Liver (tissue), 8 donors: ENCODE measurements at regions not wholly inside any gene's neighbourhood (a gene's known extent, or its start where the extent isn't known, plus 50 kb on each side); places are given as distances from the start of the nearest gene placed in this dataset.

Experiments used
- DNase-seq: peaks from one replicate; pipeline ENCODE4 v3.0.0-alpha.2; 2017; ENCODE audit warnings: low spot score
- H3K27ac ChIP-seq, 2 donors: one replicate each; pipeline ENCODE4 v1.7.0; 2013; ENCODE audit warnings: inconsistent platforms in 2 of 2, low read length in 2 of 2, control low read depth in 1 of 2, low read depth in 1 of 2, mild to moderate bottlenecking in 1 of 2
- H3K27me3 ChIP-seq, 4 donors: one replicate each; pipeline versions ENCODE4 v1.6.1 to v1.7.0; 2013; ENCODE audit warnings: low read length in 3 of 4, inconsistent platforms in 1 of 4, mild to moderate bottlenecking in 1 of 4, moderate library complexity in 1 of 4; ENCODE audit not compliant: control insufficient read depth in 4 of 4, insufficient read depth in 4 of 4
- H3K36me3 ChIP-seq, 4 donors: one replicate each; pipeline versions ENCODE4 v1.6.1 to v1.7.0; 2013; ENCODE audit warnings: low read length in 3 of 4, mild to moderate bottlenecking in 3 of 4, low read depth in 1 of 4, moderate library complexity in 1 of 4; ENCODE audit not compliant: control insufficient read depth in 4 of 4, insufficient read depth in 3 of 4
- H3K4me1 ChIP-seq, 4 donors: one replicate each; pipeline versions ENCODE4 v1.6.1 to v1.7.0; 2013; ENCODE audit warnings: low read length in 3 of 4, mild to moderate bottlenecking in 3 of 4, moderate library complexity in 1 of 4; ENCODE audit not compliant: control insufficient read depth in 4 of 4, insufficient read depth in 4 of 4
- H3K4me3 ChIP-seq, 3 donors: one replicate each; pipeline versions ENCODE4 v1.6.1 to v1.7.0; 2013; ENCODE audit warnings: low read length in 3 of 3, control low read depth in 1 of 3, low read depth in 1 of 3, mild to moderate bottlenecking in 1 of 3
- H3K9ac ChIP-seq, 2 donors: one replicate each; pipeline ENCODE4 v1.7.0; 2013; ENCODE audit warnings: low read length in 2 of 2, mild to moderate bottlenecking in 2 of 2, moderate library complexity in 2 of 2, control low read depth in 1 of 2, low read depth in 1 of 2
- H3K9me3 ChIP-seq, 4 donors: one replicate each; pipeline versions ENCODE4 v1.6.1 to v1.7.0; 2013; ENCODE audit warnings: low read length in 3 of 4; ENCODE audit not compliant: control insufficient read depth in 4 of 4
- FOXA1 ChIP-seq: IDR thresholded peaks from 2 replicates; pipeline ENCODE4 v1.6.1; 2016; ENCODE audit warnings: antibody characterized with exemption
- GABPA ChIP-seq, 2 donors: IDR thresholded peaks in 1 of 2; conservative IDR thresholded peaks in 1 of 2; 2 replicates each; pipeline ENCODE4 v1.6.1; 2016; ENCODE audit warnings: antibody characterized with exemption in 2 of 2, mild to moderate bottlenecking in 1 of 2, moderate library complexity in 1 of 2
- HNF4A ChIP-seq, 2 donors: conservative IDR thresholded peaks; 2 replicates each; pipeline ENCODE4 v1.6.1; 2016; ENCODE audit warnings: antibody characterized with exemption in 2 of 2, mild to moderate bottlenecking in 2 of 2
- HNF4G ChIP-seq: IDR thresholded peaks from 2 replicates; pipeline ENCODE4 v1.6.1; 2016; ENCODE audit warnings: antibody characterized with exemption
- JUND ChIP-seq, 2 donors: IDR thresholded peaks; 2 replicates each; pipeline ENCODE4 v1.6.1; 2016; ENCODE audit warnings: antibody characterized with exemption in 2 of 2
- NR2F2 ChIP-seq: IDR thresholded peaks from 2 replicates; pipeline ENCODE4 v1.6.1; 2016; ENCODE audit warnings: antibody characterized with exemption
- YY1 ChIP-seq: IDR thresholded peaks from 2 replicates; pipeline ENCODE4 v1.6.1; 2016; ENCODE audit warnings: antibody characterized with exemption, mild to moderate bottlenecking
- WGBS: extraction: QIAGEN DNeasy Blood & Tissue Kit; methylation state at CpG from one replicate; pipeline ENCODE4 v1.1.7; 2013; 5-methylcytosine and 5-hydroxymethylcytosine counted together
- TF ChIP-seq, protein P1 (sequence below): IDR thresholded peaks from 2 replicates; pipeline ENCODE4 v1.6.1; 2016; ENCODE audit warnings: antibody characterized with exemption
- TF ChIP-seq, protein P2 (sequence below): IDR thresholded peaks from 2 replicates; pipeline ENCODE4 v1.6.1; 2016; ENCODE audit warnings: antibody characterized with exemption
- TF ChIP-seq, protein P3 (sequence below): IDR thresholded peaks from 2 replicates; pipeline ENCODE4 v1.6.1; 2016; ENCODE audit warnings: antibody characterized with exemption, mild to moderate bottlenecking
- TF ChIP-seq, protein P4 (sequence below): IDR thresholded peaks from 2 replicates; pipeline ENCODE4 v1.6.1; 2016; ENCODE audit warnings: antibody characterized with exemption
- TF ChIP-seq, protein P5 (sequence below): fragments of 150-350 bp; IDR thresholded peaks from 2 replicates; pipeline ENCODE4 v1.5.1; 2017; ENCODE audit warnings: improper control_type of control experiment, low read depth, low read length; ENCODE audit not compliant: missing input control
- donor health status: healthy.
- donor health status: healthy.
- donor health status: healthy.
- donor health status: healthy.
- donor health status: healthy.

DNA sequence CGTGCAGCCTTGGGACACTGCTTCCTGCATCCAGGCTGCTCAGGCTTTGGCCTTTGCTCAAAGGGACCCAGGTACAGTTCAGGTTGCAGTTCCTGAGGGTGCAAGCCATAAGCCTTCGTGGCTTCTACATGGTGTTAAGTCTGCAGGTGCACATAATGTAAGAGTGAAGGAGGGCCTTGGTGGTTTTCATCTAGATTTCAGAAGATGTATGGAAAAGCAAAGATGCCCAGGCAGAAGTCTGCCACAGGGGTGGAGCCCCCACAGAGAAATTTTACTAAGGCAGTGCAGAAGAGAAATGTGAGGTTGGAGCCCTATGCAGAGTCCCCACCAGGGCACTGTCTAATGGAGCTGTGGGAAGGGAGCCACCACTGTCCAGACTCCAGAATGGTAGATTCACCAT lies 200.9 kb downstream of the ICE1 start:
- Histone ChIP-seq H3K4me1 (no peaks in the 10 kb centered on the region), H3K36me3 (no peaks in the 10 kb centered on the region), H3K27me3 (no peaks in the 10 kb centered on the region), H3K4me3 (no peak overlapping the region), H3K9me3 (peaks cover 0 to 11% (median 5%) of the 10 kb centered on the region in 4 donors), H3K9ac (no peak overlapping the region), H3K27ac (no peak overlapping the region)
- no peak for DNase-seq
- WGBS: 63% methylated on average over 2 of the region's 2 CpGs
- TF ChIP-seq HNF4G (no peak), GABPA (IDR thresholded peaks at IDR 0.05 in 1 of 2, conservative IDR thresholded peaks at IDR 0.05 in 1 of 2) (no peak), YY1 (no peak), HNF4A (conservative IDR thresholded peaks at IDR 0.05) (no peak), NR2F2 (no peak)
- TF ChIP-seq, protein P1, sequence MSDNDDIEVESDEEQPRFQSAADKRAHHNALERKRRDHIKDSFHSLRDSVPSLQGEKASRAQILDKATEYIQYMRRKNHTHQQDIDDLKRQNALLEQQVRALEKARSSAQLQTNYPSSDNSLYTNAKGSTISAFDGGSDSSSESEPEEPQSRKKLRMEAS: no peak
- TF ChIP-seq, protein P2, sequence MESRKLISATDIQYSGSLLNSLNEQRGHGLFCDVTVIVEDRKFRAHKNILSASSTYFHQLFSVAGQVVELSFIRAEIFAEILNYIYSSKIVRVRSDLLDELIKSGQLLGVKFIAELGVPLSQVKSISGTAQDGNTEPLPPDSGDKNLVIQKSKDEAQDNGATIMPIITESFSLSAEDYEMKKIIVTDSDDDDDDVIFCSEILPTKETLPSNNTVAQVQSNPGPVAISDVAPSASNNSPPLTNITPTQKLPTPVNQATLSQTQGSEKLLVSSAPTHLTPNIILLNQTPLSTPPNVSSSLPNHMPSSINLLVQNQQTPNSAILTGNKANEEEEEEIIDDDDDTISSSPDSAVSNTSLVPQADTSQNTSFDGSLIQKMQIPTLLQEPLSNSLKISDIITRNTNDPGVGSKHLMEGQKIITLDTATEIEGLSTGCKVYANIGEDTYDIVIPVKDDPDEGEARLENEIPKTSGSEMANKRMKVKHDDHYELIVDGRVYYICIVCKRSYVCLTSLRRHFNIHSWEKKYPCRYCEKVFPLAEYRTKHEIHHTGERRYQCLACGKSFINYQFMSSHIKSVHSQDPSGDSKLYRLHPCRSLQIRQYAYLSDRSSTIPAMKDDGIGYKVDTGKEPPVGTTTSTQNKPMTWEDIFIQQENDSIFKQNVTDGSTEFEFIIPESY: no peak
- TF ChIP-seq, protein P3, sequence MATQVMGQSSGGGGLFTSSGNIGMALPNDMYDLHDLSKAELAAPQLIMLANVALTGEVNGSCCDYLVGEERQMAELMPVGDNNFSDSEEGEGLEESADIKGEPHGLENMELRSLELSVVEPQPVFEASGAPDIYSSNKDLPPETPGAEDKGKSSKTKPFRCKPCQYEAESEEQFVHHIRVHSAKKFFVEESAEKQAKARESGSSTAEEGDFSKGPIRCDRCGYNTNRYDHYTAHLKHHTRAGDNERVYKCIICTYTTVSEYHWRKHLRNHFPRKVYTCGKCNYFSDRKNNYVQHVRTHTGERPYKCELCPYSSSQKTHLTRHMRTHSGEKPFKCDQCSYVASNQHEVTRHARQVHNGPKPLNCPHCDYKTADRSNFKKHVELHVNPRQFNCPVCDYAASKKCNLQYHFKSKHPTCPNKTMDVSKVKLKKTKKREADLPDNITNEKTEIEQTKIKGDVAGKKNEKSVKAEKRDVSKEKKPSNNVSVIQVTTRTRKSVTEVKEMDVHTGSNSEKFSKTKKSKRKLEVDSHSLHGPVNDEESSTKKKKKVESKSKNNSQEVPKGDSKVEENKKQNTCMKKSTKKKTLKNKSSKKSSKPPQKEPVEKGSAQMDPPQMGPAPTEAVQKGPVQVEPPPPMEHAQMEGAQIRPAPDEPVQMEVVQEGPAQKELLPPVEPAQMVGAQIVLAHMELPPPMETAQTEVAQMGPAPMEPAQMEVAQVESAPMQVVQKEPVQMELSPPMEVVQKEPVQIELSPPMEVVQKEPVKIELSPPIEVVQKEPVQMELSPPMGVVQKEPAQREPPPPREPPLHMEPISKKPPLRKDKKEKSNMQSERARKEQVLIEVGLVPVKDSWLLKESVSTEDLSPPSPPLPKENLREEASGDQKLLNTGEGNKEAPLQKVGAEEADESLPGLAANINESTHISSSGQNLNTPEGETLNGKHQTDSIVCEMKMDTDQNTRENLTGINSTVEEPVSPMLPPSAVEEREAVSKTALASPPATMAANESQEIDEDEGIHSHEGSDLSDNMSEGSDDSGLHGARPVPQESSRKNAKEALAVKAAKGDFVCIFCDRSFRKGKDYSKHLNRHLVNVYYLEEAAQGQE: no peak

DNA sequence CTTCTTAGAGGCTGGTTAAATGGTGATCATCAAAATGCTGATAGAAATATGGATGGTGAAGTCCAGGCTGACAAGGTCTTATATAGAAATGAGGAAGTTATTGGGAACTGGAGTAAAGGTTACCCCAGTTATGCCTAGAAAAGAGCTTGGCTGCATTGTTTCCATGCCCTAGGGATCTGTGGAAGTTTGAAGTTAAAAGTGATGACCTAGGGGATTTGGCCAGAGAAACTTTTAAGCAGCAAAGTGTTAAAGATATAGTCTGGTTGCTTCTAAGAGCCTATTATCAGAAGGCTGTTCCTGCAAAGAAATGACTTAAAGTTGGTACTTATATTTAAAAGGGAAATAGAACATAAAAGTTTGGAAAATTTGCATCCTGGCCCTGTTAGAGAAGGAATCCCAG lies 200.3 kb downstream of the ICE1 start:
- Histone ChIP-seq H3K4me1 (no peaks in the 10 kb centered on the region), H3K27ac (no peak overlapping the region), H3K4me3 (no peak overlapping the region), H3K9ac (no peak overlapping the region), H3K27me3 (no peaks in the 10 kb centered on the region), H3K9me3 (peaks cover 0 to 11% (median 5%) of the 10 kb centered on the region in 4 donors), H3K36me3 (no peaks in the 10 kb centered on the region)
- TF ChIP-seq, protein P4, sequence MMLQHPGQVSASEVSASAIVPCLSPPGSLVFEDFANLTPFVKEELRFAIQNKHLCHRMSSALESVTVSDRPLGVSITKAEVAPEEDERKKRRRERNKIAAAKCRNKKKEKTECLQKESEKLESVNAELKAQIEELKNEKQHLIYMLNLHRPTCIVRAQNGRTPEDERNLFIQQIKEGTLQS: no peak
- TF ChIP-seq, protein P3: no peak
- TF ChIP-seq, protein P5, sequence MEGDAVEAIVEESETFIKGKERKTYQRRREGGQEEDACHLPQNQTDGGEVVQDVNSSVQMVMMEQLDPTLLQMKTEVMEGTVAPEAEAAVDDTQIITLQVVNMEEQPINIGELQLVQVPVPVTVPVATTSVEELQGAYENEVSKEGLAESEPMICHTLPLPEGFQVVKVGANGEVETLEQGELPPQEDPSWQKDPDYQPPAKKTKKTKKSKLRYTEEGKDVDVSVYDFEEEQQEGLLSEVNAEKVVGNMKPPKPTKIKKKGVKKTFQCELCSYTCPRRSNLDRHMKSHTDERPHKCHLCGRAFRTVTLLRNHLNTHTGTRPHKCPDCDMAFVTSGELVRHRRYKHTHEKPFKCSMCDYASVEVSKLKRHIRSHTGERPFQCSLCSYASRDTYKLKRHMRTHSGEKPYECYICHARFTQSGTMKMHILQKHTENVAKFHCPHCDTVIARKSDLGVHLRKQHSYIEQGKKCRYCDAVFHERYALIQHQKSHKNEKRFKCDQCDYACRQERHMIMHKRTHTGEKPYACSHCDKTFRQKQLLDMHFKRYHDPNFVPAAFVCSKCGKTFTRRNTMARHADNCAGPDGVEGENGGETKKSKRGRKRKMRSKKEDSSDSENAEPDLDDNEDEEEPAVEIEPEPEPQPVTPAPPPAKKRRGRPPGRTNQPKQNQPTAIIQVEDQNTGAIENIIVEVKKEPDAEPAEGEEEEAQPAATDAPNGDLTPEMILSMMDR: no peak
- TF ChIP-seq, protein P2: no peak
- TF ChIP-seq JUND (IDR thresholded peaks at IDR 0.05) (no peak), FOXA1 (no peak)
- TF ChIP-seq, protein P1: no peak
- DNase-seq: no peak
